ENCODE measurements at regions not wholly inside any gene's neighbourhood (a gene's known extent, or its start where the extent isn't known, plus 50 kb on each side); places are given as distances from the start of the nearest gene placed in this dataset.

GRCh38 chr12:116354950-116355783 is 77.7 kb upstream of the MED13L start:
- DNase-seq: no peak
- H3K9ac ChIP-seq (ENCODE audit: extremely low read depth, insufficient read length, low read length): no peak overlapping the region
- no CpG with 5 or more reads among the region's 15 CpGs for WGBS (ENCODE audit: extremely low coverage, insufficient read length, low lambda C conversion rate)
- Mint-ChIP-seq H3K9me3 (no peaks in the 10 kb centered on the region), H3K4me3 (no peak overlapping the region), H3K36me3 (ENCODE audit: insufficient read depth in 1 of 3, low read depth in 3 of 3) (no peaks in the 10 kb centered on the region), H3K27ac (no peak overlapping the region), H3K27me3 (ENCODE audit: low read depth) (no peaks in the 10 kb centered on the region; the same call in 1 of the 2 replicates), H3K4me1 (peaks cover 28 to 35% of the 10 kb centered on the region in 2 experiments)
- H2BK20ac ChIP-seq (ENCODE audit: low read depth, low read length, poor library complexity, severe bottlenecking): no peak overlapping the region
- no peak overlapping the region for H3K18ac ChIP-seq (ENCODE audit: insufficient read length, low read depth, low read length)
- peaks cover 9% of the 10 kb centered on the region; the same call in 1 of the 2 replicates for H3K4me1 ChIP-seq (ENCODE audit: insufficient read depth, low read length)
- H2BK120ac ChIP-seq (ENCODE audit: low read depth, low read length, poor library complexity, severe bottlenecking): no peak overlapping the region
- no peaks in the 10 kb centered on the region for H3K23me2 ChIP-seq (ENCODE audit: insufficient read length, low read depth, low read length, poor library complexity, severe bottlenecking)
- no peaks in the 10 kb centered on the region for H3K27me3 ChIP-seq (ENCODE audit: insufficient read depth, low read length)
- no peaks in the 10 kb centered on the region for H3K79me2 ChIP-seq (ENCODE audit: insufficient read depth, low read length)
- H3T11ph ChIP-seq (ENCODE audit: low read length): no peak overlapping the region
- H3K27ac ChIP-seq (ENCODE audit: insufficient read length, low read depth, low read length): no peak overlapping the region
- no peaks in the 10 kb centered on the region for H3K79me1 ChIP-seq (ENCODE audit: insufficient read depth, low read depth, low read length, poor library complexity, severe bottlenecking)
- no peak overlapping the region for H2AK5ac ChIP-seq (ENCODE audit: insufficient read length, low read length)
- H4K8ac ChIP-seq (replicated peaks; ENCODE audit: insufficient read length, low read depth, low read length): no peak overlapping the region
- no peak overlapping the region for H4K5ac ChIP-seq (ENCODE audit: insufficient read length, low read depth, low read length)
- H4K91ac ChIP-seq (ENCODE audit: insufficient read length, low read depth, low read length): no peak overlapping the region
- TF ChIP-seq CTCF (conservative IDR thresholded peaks at IDR 0.05): no peak
- no peaks in the 10 kb centered on the region for H3K9me3 ChIP-seq (ENCODE audit: control insufficient read depth, low read depth, low read length)
- no peak overlapping the region for H3K14ac ChIP-seq (ENCODE audit: insufficient read depth, low read length)
- H4K20me1 ChIP-seq (ENCODE audit: control insufficient read depth, insufficient read depth, insufficient read length): no peaks in the 10 kb centered on the region
- no peak overlapping the region for H3K4me2 ChIP-seq (ENCODE audit: insufficient read depth, insufficient read length, low read length)
- H3K4ac ChIP-seq (ENCODE audit: low read depth, low read length): no peak overlapping the region
- no peak overlapping the region for H3K56ac ChIP-seq (ENCODE audit: insufficient read length, low read depth, low read length)
- no peak overlapping the region for H2BK15ac ChIP-seq (ENCODE audit: low read depth, low read length)
- no peak overlapping the region for H2BK12ac ChIP-seq (ENCODE audit: insufficient read length, low read depth, low read length)
- no peak overlapping the region for H3K23ac ChIP-seq (ENCODE audit: insufficient read length, low read depth, low read length)
- H2BK5ac ChIP-seq (ENCODE audit: insufficient read length, low read length): no peak overlapping the region
- no peak overlapping the region for H2AFZ ChIP-seq (ENCODE audit: low read length)
